GM19328 (cell line): ENCODE measurements at regions not wholly inside any gene's neighbourhood (a gene's known extent, or its start where the extent isn't known, plus 50 kb on each side); places are given as distances from the start of the nearest gene placed in this dataset.

Source experiments
- ATAC-seq: cut with Tn5 transposase; IDR thresholded peaks from one replicate; pipeline ENCODE4 v1.9.1; 2021; ENCODE audit warnings: mild to moderate bottlenecking, moderate library complexity; ENCODE audit not compliant: unreplicated experiment

- no peak for ATAC-seq
These were observed 604.0 kb upstream of the LMCD1 start for GRCh38 chr3:7897655-7898054.

GRCh38 chr3:7913283-7913682 is 588.3 kb upstream of the LMCD1 start:
- ATAC-seq: no peak

GRCh38 chr3:7915356-7915755 is 586.3 kb upstream of the LMCD1 start:
- no peak for ATAC-seq

GRCh38 chr3:7917443-7918151 is 584.0 kb upstream of the LMCD1 start:
- ATAC-seq: no peak

DNA sequence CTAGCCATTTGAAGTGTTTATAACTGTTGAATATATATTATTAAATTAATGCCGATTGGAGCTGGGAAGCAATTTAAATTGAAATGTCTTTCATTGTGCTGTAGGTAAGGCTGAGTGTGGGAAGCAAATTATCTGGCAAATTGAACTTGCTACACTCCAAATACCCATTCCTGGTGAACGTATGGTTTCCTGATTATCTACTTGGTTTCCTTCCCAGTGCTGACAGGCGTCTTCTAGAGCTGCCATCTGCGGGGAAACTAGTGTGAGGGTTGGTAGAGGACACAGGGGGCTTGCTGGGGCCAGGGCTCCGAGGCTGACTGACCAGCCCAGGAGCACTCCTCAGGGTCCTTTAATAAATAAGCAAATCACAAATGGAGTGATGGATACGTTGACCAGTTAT is 581.4 kb upstream of the LMCD1 start:
- ATAC-seq: no peak

- no peak for ATAC-seq
These were observed 577.4 kb upstream of the LMCD1 start for GRCh38 chr3:7924228-7924627.

DNA sequence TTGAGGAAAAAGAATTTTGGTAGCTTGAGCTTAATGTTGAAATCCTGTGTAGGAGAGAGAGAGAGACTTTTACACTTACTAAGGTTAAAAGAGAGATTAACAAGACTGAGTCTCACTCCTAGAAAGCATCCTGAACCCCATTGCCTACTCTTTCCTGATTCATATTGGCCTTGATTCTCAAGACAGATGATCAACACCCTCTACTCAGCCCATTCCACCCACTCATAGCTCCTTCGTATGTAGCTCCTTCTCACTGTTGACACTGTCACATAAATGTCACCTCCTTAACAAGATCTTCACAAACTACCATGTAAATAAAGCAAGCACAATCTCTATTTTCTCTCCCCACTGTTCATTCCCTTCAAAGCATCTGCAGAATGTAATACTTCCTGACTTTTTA is 574.6 kb upstream of the LMCD1 start:
- no peak for ATAC-seq

GRCh38 chr3:7927864-7928263 is 573.8 kb upstream of the LMCD1 start:
- no peak for ATAC-seq

DNA sequence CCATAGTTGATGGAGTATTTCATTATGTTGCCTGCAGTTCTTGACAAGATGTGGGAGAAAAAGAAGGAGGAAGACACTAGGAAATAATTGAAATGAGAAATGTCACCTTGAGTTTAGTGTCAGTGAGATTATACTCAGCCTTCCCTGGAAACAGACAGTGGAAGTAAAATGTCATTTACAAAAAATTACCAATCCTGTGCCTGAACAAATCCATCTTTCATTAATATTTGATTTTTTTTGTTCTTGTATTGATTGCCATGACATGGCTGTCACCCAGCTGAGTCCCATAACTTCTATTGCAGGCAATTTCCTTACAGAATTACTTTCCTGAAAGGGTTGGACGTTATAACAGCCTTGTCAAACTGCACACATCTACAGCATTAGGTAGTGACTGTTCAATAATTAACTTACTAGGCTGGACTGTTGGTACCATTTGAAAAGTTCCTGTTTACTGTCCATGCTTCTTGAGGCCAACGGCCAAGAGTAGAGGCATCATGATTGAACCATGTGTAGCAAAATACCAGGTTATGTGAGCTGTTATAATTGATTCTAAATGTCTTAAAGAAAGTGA is 572.2 kb upstream of the LMCD1 start:
- ATAC-seq: no peak

DNA sequence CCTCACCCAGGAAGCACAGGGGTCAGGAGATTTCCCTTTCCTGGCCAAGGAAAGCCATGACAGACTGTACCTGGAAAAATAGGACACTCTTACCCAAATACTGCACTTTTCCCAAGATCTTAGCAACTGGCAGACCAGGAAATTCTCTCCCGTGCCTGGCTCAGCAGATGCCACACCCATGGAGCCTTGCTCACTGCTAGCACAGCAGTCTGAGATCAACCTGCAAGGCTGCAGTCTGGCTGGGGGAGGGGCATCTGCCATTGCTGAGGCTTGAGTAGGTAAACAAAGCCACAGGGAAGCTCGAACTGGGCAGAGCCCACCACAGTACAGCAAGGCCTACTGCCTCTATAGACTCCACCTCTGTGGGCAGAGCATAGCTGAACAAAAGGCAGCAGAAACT is 567.3 kb upstream of the LMCD1 start:
- ATAC-seq: no peak

DNA sequence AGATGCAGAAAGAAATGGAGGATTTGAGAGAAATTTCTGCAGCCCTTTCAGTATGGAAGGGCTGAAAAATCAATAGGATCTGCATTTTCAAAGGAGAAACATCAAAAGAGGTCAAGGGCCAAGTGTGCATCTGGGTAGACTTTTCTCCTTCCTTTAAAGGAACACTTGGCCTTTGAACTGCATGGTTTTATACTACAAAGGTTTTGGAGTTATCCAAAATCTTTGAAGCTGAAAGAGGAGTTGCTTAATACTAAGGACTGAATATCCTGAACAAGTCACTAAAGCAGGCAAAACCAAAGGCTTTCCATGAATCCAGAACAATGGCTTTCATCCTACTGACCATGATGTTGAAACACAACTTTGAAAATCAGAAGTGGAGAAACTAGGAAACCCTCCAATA is 553.7 kb upstream of the LMCD1 start:
- ATAC-seq: no peak

DNA sequence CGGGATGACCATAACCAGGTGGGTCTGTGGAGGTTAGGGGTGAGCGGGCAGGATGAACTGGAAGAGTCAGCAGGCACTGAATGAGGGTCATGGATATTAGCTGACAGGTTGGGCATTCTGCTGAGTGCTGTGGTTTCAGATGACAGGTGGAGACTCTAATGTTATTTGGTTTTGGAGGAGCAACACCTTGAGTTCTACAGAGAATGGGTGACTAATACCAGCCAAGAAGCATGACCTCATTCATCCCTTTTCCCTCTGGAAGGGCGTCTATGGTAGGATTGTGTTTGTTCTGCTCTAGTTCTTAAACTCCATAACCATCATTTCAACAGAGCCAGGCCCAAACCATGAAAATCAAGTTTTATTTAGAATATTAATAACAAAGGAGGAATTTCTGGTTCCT is 550.7 kb upstream of the LMCD1 start:
- ATAC-seq: no peak

DNA sequence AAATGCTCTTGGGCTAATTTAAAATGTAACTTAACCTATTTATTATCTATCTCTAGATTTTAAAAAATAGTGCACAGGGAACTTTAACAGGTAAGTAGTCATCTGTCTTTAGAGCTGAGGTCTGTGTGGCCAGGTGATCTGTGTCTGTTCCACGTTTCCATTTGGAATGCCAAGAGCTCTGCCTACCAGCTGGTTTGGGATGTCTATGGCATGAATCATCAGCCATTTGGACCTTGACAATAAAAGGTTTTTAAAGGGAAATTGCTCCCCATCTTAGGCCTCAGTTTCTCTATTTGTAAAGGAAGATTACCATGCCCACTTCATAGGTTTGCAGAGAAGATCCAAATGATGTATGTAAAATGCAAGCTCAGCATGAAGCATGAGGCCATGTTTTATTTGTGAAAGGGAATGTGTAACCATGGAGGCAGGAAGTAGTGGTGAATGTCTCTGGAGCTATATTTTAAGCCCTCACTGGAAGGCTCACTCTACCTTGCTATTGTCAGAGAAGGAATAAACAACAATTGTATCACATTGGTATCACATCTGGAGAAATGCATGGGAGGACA is 548.1 kb upstream of the LMCD1 start:
- no peak for ATAC-seq

- ATAC-seq: no peak
These were observed 544.6 kb upstream of the LMCD1 start for GRCh38 chr3:7957024-7957423.

- ATAC-seq: no peak
These were observed 542.5 kb upstream of the LMCD1 start for GRCh38 chr3:7959094-7959493.

DNA sequence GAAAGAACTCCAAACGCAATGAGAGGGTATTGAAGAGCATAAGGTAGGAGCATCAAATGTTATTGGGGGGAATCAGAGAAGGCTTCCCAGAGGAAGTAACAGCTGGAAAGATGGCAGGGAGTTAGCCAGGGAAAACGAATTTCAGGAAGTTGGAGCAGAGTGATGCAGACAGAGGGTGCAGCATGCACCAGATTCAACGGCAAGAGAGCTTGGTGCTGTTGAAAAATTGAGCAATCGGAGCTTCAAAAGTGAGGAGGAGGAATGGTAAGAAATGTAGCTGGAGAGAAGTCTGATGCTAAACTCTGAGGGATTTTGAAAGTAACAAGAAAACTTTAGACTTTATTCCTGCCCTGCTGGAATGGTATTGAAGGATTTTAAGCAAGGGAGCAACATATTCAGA is 541.0 kb upstream of the LMCD1 start:
- ATAC-seq: no peak

DNA sequence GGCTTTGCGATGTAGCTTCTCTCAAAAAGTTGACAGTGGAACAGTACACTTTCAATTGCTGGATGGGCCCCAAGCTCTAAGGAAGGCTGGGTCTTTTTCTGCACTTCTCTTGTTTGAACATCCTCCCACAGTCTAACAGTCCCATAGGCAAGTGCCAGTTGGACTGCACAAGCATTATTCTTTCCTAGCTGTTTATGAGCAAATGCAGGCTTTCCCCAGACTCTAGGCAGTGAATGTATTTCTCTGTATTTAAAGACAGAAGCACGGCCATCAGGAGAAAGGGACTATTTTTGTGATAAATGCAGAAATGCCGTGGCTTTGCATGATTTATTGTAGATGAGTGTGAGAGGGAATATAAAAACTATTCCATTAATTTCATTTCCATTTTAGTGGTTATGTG is 539.3 kb upstream of the LMCD1 start:
- ATAC-seq: no peak

DNA sequence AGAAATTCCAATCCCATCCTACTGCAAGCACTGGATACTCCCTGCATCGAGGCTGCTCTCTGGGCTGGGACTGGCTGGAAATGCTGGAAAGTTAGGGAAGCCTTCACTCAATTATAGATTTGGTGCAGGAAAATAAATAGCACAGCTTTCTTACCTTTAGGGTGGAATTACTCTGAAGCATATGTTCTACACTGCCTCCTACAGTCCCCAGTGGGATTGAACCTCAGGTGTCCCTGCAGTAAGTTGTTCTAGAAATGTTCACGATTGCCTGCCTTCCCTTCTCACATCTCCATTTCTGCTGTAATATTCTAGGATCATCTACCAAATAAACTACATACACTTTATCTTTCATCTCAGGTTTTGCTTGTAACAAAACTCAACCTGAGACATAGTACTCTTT is 536.7 kb upstream of the LMCD1 start:
- no peak for ATAC-seq

GRCh38 chr3:7973006-7973405 is 528.6 kb upstream of the LMCD1 start:
- ATAC-seq: no peak

- ATAC-seq: no peak
These were observed 524.2 kb upstream of the LMCD1 start for GRCh38 chr3:7977245-7978086.

DNA sequence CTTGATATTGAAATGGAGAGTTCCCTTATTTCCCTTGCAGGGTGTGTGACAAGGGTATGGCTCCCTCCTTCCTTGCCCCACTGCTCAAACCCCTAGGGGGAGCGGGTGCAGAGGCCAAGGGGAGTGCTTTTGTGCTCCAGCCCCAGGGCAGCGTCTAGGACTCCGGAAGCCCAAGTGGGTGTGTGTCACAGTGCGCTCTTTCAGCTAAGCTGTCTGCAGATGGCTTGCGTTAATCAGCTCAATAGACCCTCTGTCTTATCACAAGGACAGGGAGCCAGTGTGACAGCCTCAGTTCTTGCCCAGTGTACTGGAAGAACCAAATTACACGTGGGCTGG is 523.6 kb upstream of the LMCD1 start:
- ATAC-seq: no peak

- ATAC-seq: no peak
These were observed 519.5 kb upstream of the LMCD1 start for GRCh38 chr3:7982126-7982525.
